Heart left ventricle (tissue), 16 donors: ENCODE measurements at regions not wholly inside any gene's neighbourhood (a gene's known extent, or its start where the extent isn't known, plus 50 kb on each side); places are given as distances from the start of the nearest gene placed in this dataset.
"Not testable (repeated sequence)": the region's sequence is repeated elsewhere in the genome, so short reads cannot be mapped to it uniquely, and the experiment has no call there.

Experiments
- ATAC-seq, 4 donors: fragments of 200-7000 bp; cut with Tn5 transposase; one replicate each; pipeline ENCODE4 v1.9.1; 2020 to 2022; ENCODE audit warnings: moderate library complexity in 4 of 4, mild to moderate bottlenecking in 3 of 4, moderate number of reproducible peaks in 1 of 4
- DNase-seq, 5 donors: peaks; one replicate each; pipeline ENCODE4 v3.0.0-alpha.2; 2020
- H3K27ac ChIP-seq, 12 donors: fragments of 200-600 bp; sonication (generic) in 4 of 12; one replicate each; pipeline versions ENCODE4 v1.5.0 to v1.8.0; 2016 to 2022; ENCODE audit warnings: mild to moderate bottlenecking in 2 of 12
- H3K27me3 ChIP-seq, 9 donors: fragments of 200-600 bp; sonication (generic) in 2 of 9; one replicate each; pipeline versions ENCODE4 v1.5.1 to v1.8.0; 2016 to 2022; ENCODE audit warnings: mild to moderate bottlenecking in 3 of 9
- H3K36me3 ChIP-seq, 9 donors: fragments of 200-600 bp; sonication (generic) in 2 of 9; one replicate each; pipeline versions ENCODE4 v1.5.0 to v1.8.0; 2018 to 2022; ENCODE audit warnings: mild to moderate bottlenecking in 2 of 9
- H3K4me1 ChIP-seq, 12 donors: fragments of 200-600 bp; sonication (generic) in 4 of 12; one replicate each; pipeline versions ENCODE4 v1.5.0 to v1.8.0; 2016 to 2022; ENCODE audit warnings: mild to moderate bottlenecking in 3 of 12
- H3K4me3 ChIP-seq, 12 donors: fragments of 200-600 bp; sonication (generic) in 4 of 12; one replicate each; pipeline versions ENCODE4 v1.5.0 to v1.8.0; 2017 to 2022; ENCODE audit warnings: mild to moderate bottlenecking in 9 of 12, moderate library complexity in 4 of 12
- H3K9me3 ChIP-seq, 12 donors: fragments of 200-600 bp; sonication (generic) in 4 of 12; one replicate each; pipeline versions ENCODE4 v1.5.0 to v1.8.0; 2016 to 2022; ENCODE audit warnings: mild to moderate bottlenecking in 1 of 12
- POLR2A ChIP-seq, 2 donors: fragments of 450-650 bp; IDR thresholded peaks; one replicate each; pipeline ENCODE4 v1.6.1; 2017; ENCODE audit warnings: antibody characterized with exemption in 2 of 2, mild to moderate bottlenecking in 2 of 2, moderate library complexity in 2 of 2
- WGBS, 4 donors: extraction: QIAGEN DNeasy Blood & Tissue Kit in 2 of 4; methylation state at CpG; one replicate each; pipeline versions ENCODE4 v1.1.5 to v1.1.7; 2013 to 2018; 5-methylcytosine and 5-hydroxymethylcytosine counted together
- intact Hi-C, 10 donors: fragments of 100-400 bp; cut with DNase I; formaldehyde crosslinking; loops; one replicate each; pipeline versions ENCODE4 v1.11.1 to v1.14.2; 2022
- TF ChIP-seq, protein P1 (sequence below), 12 donors: fragments of 200-600 bp; sonication (generic) in 4 of 12; IDR thresholded peaks; one replicate each; pipeline versions ENCODE4 v1.5.0 to v1.8.0; 2018 to 2022; ENCODE audit warnings: antibody characterized with exemption in 12 of 12, mild to moderate bottlenecking in 5 of 12
- donor health status: ischemic (EF 13 %, LVEDD 7.1; RV severe dilation, severe dysfunction).
- donor health status: healthy with polysubstance abuse.
- donor health status: DM: no; HTN: yes; CAD: no.
- donor health status: DM: no; HTN: no; CAD: no.
- donor health status: ischemic (EF 25% LVEDD 6.9; RV normal size, moderate dysfunction).
- donor health status: ischemic (EF 25% LVEDD 5.7; RV mildly dilated, moderate dysfunction).
- donor health status: healthy.
- donor health status: DM: yes; HTN: yes; CAD: no.
- donor health status: ischemic (EF 35%, LVEDD 5.7; RV mildly dilated, moderate dysfunction).
- donor health status: nonischemic (EF 11% LVEDD 7.7; RV severe dilation, severe dysfunction).
- donor health status: DM: yes; HTN: yes; CAD: no.
- donor health status: PGD.
- donor health status: ischemic (EF 29% LVEDD 5.4; RV normal size, mild dysfunction).
- donor health status: nonischemic (EF 23%, LVEDD 6.1; RV moderate dilation, normal function).

DNA sequence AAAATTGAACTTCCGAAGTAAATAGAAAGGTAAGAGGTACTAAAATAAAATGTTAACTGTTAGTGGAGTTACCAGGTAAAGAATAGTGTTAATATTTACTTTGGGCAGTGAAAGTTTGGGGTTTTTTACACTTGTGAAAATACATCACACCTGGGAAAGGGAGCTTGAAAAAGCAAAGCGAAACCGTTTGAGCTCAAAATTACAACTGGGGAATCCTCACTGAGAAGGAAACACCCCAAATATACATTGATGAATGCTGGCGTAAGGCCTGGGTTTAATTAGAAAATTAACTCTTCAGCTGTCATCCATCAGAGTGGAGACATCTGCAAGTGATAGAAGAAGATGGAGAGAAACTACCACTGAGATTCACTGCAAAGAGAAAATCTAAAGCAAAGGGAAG is 1153.0 kb downstream of the SLITRK5 start:
- H3K27ac ChIP-seq: no peak overlapping the region
- H3K36me3 ChIP-seq: no peaks in the 10 kb centered on the region
- intact Hi-C loops: no loop called here
- peaks cover 0 to 12% (median 0%) of the 10 kb centered on the region in 12 donors for H3K9me3 ChIP-seq
- 71 to 83% (median 74%) methylated on average over 4 of the region's 4 CpGs for WGBS, 4 donors
- ATAC-seq (no peak), DNase-seq (no peak)
- H3K4me3 ChIP-seq: no peak overlapping the region
- H3K4me1 ChIP-seq: no peaks in the 10 kb centered on the region
- H3K27me3 ChIP-seq: no peaks in the 10 kb centered on the region
- no peak for TF ChIP-seq POLR2A (IDR thresholded peaks at IDR 0.05)
- TF ChIP-seq, protein P1, sequence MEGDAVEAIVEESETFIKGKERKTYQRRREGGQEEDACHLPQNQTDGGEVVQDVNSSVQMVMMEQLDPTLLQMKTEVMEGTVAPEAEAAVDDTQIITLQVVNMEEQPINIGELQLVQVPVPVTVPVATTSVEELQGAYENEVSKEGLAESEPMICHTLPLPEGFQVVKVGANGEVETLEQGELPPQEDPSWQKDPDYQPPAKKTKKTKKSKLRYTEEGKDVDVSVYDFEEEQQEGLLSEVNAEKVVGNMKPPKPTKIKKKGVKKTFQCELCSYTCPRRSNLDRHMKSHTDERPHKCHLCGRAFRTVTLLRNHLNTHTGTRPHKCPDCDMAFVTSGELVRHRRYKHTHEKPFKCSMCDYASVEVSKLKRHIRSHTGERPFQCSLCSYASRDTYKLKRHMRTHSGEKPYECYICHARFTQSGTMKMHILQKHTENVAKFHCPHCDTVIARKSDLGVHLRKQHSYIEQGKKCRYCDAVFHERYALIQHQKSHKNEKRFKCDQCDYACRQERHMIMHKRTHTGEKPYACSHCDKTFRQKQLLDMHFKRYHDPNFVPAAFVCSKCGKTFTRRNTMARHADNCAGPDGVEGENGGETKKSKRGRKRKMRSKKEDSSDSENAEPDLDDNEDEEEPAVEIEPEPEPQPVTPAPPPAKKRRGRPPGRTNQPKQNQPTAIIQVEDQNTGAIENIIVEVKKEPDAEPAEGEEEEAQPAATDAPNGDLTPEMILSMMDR (IDR thresholded peaks at IDR 0.05): no peak

DNA sequence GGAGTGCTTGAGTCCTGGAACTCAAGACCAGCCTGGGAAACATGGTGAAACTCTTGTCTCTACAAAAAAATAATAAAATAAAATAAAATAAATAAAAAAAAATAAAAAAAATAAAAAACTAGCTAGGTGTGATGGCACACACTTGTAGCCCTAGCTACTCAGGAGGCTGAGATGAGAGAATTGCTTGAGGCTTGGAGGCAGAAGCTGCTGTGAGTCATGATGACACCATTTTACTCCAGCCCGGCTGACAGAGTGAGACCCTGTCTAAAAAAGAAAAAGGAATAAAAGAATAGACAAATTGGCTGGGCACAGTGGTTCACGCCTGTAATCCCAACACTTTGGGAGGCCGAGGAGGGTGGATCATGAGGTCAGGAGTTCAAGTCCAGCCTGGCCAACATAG is 1168.9 kb downstream of the SLITRK5 start:
- WGBS, 4 donors: 83 to 93% (median 93%) methylated on average over 3 of the region's 3 CpGs
- Histone ChIP-seq H3K4me1 (no peaks in the 10 kb centered on the region), H3K9me3 (no peaks in the 10 kb centered on the region), H3K36me3 (no peaks in the 10 kb centered on the region), H3K4me3 (no peak overlapping the region), H3K27me3 (no peaks in the 10 kb centered on the region), H3K27ac (no peak overlapping the region)
- no peak for ATAC-seq
- intact Hi-C loops: no loop called here
- no peak for DNase-seq
- TF ChIP-seq, protein P1 (IDR thresholded peaks at IDR 0.05): no peak
- no peak for TF ChIP-seq POLR2A (IDR thresholded peaks at IDR 0.05)

DNA sequence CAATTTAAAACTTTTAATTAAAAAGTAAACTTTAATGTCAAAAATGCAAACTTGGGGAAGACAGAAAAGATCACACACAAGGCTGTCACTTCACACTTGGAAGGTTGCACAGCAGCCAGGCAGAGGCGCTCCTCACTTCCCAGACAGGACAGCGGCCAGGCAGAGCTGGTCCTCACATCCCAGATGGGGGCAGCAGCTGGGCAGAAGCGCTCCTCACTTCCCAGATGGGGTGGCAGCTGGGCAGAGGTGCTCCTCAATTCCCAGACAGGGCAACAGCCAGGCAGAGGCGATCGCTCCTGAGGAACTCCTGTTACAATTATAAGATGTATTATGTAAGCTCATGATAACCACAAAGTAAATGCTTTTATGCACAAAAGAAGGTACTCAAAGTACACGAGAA is 1181.1 kb downstream of the SLITRK5 start:
- H3K4me1 ChIP-seq, ATAC-seq, H3K4me3 ChIP-seq, H3K27ac ChIP-seq, intact Hi-C loops, H3K36me3 ChIP-seq, H3K27me3 ChIP-seq: not testable (repeated sequence)
- H3K9me3 ChIP-seq: peaks cover 0 to 13% (median 2%) of the 10 kb centered on the region in 12 donors
- peak in 1 of 5 donors; percentile 33 for DNase-seq
- WGBS, 4 donors: 86 to 88% (median 87%) methylated on average over 6 of the region's 6 CpGs

DNA sequence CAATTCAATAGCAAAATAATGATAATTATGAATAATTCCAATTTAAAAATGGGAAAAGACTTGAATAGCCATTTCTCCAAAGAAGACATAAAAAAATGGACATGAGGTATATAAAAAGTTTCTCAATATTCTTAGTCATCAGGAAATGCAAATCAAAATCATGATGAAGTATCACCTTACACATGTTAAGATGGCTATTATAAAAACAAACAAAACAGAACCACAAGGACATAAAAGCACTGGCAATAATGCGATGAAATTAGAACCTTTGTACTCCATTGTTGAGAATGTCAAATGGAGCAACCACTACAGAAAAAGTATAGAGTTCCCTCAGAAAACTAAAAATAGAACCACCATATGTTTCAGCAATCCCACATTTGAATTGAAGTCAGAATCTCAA is 1186.1 kb downstream of the SLITRK5 start:
- no peak overlapping the region for H3K27ac ChIP-seq
- H3K4me3 ChIP-seq: no peak overlapping the region
- TF ChIP-seq, protein P1 (IDR thresholded peaks at IDR 0.05): no peak
- no peak for TF ChIP-seq POLR2A (IDR thresholded peaks at IDR 0.05)
- DNase-seq (no peak), ATAC-seq (no peak)
- H3K27me3 ChIP-seq: no peaks in the 10 kb centered on the region
- WGBS, 4 donors: 91 to 98% (median 93%) methylated on average over 1 of the region's 1 CpG
- peaks cover 0 to 9% (median 0%) of the 10 kb centered on the region in 12 donors for H3K9me3 ChIP-seq
- H3K4me1 ChIP-seq: no peaks in the 10 kb centered on the region
- H3K36me3 ChIP-seq: no peaks in the 10 kb centered on the region
- intact Hi-C loops: no loop called here

DNA sequence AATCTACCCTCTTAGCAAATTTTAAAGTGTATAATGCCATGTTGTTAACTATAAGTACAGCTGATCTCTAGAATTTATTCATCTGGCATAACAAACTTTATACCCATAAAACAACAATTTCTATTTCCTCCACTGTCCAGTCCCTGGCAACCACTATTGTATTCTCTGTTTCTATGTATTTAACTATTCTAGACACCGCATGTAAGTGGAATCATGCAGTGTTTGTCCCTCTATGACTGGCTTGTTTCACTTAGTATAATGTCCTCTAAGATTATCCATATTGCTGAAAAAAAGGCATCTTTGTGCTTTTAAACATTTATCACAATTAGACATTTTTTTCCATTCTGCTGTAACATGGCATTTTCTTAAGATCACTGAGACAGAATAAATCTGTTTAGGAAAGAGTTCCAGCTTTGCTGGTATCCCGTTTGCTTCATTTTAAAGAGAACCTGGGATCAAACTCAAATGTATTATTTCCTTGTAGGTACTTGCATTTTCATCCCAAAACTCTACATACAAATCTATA is 1191.0 kb downstream of the SLITRK5 start:
- TF ChIP-seq, protein P1 (IDR thresholded peaks at IDR 0.05): no peak
- TF ChIP-seq POLR2A (IDR thresholded peaks at IDR 0.05): no peak
- Histone ChIP-seq H3K27ac (no peak overlapping the region), H3K36me3 (no peaks in the 10 kb centered on the region), H3K9me3 (peaks cover 0 to 4% (median 0%) of the 10 kb centered on the region in 12 donors), H3K4me1 (no peaks in the 10 kb centered on the region), H3K27me3 (no peaks in the 10 kb centered on the region), H3K4me3 (no peak overlapping the region)
- intact Hi-C loops: no loop called here
- 76 to 81% (median 77%) methylated on average over 2 of the region's 2 CpGs for WGBS, 4 donors
- ATAC-seq (no peak), DNase-seq (no peak)
